Natural killer cell (primary cell): ENCODE measurements at regions not wholly inside any gene's neighbourhood (a gene's known extent, or its start where the extent isn't known, plus 50 kb on each side); places are given as distances from the start of the nearest gene placed in this dataset.
"Not testable (repeated sequence)": the region's sequence is repeated elsewhere in the genome, so short reads cannot be mapped to it uniquely, and the experiment has no call there.

Experiments
- ATAC-seq, 3 donors: fragments of 150-1000 bp in 2 of 3; fragments of 200-7000 bp in 1 of 3; cut with Tn5 transposase; 1 replicate in 1 of 3; 2 replicates in 2 of 3; pipeline ENCODE4 v1.10.0; 2021; ENCODE audit warnings: mild to moderate bottlenecking in 2 of 3, moderate library complexity in 2 of 3
- DNase-seq, 2 donors: peaks; one replicate each; pipeline versions ENCODE4 v3.0.0 to v3.0.0-alpha.2; 2013 to 2021; ENCODE audit warnings: mixed read lengths in 1 of 2
- H3K27ac ChIP-seq: one replicate; pipeline ENCODE4 v1.5.1; 2013; ENCODE audit warnings: mild to moderate bottlenecking, low read length
- H3K27me3 ChIP-seq: one replicate; pipeline ENCODE4 v1.6.1; 2013; ENCODE audit warnings: low read length; ENCODE audit not compliant: control insufficient read depth, insufficient read depth
- H3K36me3 ChIP-seq: one replicate; pipeline ENCODE4 v1.6.1; 2013; ENCODE audit warnings: low read length; ENCODE audit not compliant: control insufficient read depth, insufficient read depth
- H3K4me1 ChIP-seq: one replicate; pipeline ENCODE4 v1.6.1; 2013; ENCODE audit warnings: low read length; ENCODE audit not compliant: control insufficient read depth, insufficient read depth
- H3K4me3 ChIP-seq: one replicate; pipeline ENCODE4 v1.5.1; 2013; ENCODE audit warnings: low read length
- H3K9me3 ChIP-seq: one replicate; pipeline ENCODE4 v1.6.1; 2013; ENCODE audit warnings: low read length; ENCODE audit not compliant: control insufficient read depth, insufficient read depth
- H3K27ac Mint-ChIP-seq, 2 donors: one replicate each; pipeline ENCODE4 v1.8.0; 2022; ENCODE audit warnings: mild to moderate bottlenecking in 2 of 2, mixed read lengths in 2 of 2, moderate library complexity in 1 of 2
- H3K27me3 Mint-ChIP-seq, 2 donors: one replicate each; pipeline ENCODE4 v1.8.0; 2022; ENCODE audit warnings: low read depth in 2 of 2, mixed read lengths in 2 of 2
- H3K36me3 Mint-ChIP-seq: one replicate; pipeline ENCODE4 v1.8.0; 2022; ENCODE audit warnings: mixed read lengths
- H3K4me1 Mint-ChIP-seq, 2 donors: one replicate each; pipeline ENCODE4 v1.8.0; 2022; ENCODE audit warnings: mixed read lengths in 2 of 2
- H3K4me3 Mint-ChIP-seq: one replicate; pipeline ENCODE4 v1.8.0; 2022; ENCODE audit warnings: mild to moderate bottlenecking, moderate library complexity, mixed read lengths
- H3K9me3 Mint-ChIP-seq, 2 donors: one replicate each; pipeline ENCODE4 v1.8.0; 2022; ENCODE audit warnings: mixed read lengths in 2 of 2
- WGBS: methylation state at CpG from one replicate; pipeline ENCODE4 v1.1.7; 2013; ENCODE audit warnings: missing lambda C conversion rate; ENCODE audit not compliant: insufficient coverage; 5-methylcytosine and 5-hydroxymethylcytosine counted together
- intact Hi-C: fragments of 100-400 bp; cut with micrococcal nuclease; formaldehyde crosslinking; loops from one replicate; pipeline ENCODE4 v1.14.2; 2022
- TF ChIP-seq, protein P1 (sequence below): fragments of 200-600 bp; IDR thresholded peaks from one replicate; pipeline ENCODE4 v1.8.0; 2022; ENCODE audit warnings: antibody characterized with exemption

DNA sequence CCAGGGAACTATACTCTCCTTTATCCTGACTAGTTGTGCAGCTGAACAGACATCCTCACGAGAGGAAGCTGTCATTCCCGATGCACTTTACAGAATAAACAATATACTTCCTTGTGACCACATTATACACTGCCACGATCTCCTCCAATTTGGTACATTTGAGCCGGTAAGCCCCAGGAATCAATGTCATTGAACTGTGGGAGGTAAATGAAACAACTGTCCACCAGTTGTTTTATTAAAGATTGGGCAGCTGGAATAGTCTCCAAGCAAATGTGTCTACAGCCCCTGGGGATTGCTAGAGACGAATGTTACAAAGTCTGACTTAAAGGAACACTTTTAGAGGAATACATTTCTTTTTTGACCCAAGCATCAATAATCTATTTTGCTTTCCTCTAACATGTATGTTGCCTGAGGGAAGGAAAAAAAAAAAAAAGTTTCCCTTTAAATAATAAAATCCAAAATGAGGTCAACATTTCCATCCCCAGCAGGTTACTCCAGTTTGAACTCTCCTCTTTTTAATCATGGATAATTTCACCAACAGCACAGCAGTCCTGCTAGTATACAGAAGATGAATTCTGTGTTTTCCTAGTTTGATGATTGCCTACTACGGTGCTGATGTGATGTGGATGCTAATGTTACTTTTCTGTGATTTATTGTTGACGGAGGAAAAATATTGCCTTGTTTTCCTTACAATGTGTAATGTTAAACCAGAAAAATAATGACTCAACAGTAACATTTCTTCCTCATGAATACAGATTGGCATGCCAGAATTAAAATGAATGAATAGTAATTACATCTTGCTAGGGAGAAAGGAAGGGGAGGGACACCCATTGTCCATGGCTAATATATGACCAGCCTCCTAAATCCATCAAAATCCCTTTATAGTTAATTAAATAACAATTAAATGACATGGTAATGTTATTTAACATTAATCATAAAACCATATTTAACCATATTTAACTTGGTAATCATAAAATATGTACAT, 360.9 kb downstream of the NEBL start:
- Histone ChIP-seq H3K4me1 (no peaks in the 10 kb centered on the region), H3K27me3 (no peaks in the 10 kb centered on the region), H3K36me3 (no peaks in the 10 kb centered on the region), H3K27ac (no peak overlapping the region), H3K4me3 (no peak overlapping the region), H3K9me3 (no peaks in the 10 kb centered on the region)
- H3K9me3 Mint-ChIP-seq, result no peaks in the 10 kb centered on the region
- TF ChIP-seq, protein P1, sequence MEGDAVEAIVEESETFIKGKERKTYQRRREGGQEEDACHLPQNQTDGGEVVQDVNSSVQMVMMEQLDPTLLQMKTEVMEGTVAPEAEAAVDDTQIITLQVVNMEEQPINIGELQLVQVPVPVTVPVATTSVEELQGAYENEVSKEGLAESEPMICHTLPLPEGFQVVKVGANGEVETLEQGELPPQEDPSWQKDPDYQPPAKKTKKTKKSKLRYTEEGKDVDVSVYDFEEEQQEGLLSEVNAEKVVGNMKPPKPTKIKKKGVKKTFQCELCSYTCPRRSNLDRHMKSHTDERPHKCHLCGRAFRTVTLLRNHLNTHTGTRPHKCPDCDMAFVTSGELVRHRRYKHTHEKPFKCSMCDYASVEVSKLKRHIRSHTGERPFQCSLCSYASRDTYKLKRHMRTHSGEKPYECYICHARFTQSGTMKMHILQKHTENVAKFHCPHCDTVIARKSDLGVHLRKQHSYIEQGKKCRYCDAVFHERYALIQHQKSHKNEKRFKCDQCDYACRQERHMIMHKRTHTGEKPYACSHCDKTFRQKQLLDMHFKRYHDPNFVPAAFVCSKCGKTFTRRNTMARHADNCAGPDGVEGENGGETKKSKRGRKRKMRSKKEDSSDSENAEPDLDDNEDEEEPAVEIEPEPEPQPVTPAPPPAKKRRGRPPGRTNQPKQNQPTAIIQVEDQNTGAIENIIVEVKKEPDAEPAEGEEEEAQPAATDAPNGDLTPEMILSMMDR, result no peak
- 87% methylated on average over 6 of the region's 7 CpGs for WGBS
- no peak overlapping the region for H3K4me3 Mint-ChIP-seq
- H3K27me3 Mint-ChIP-seq, result peaks cover 0 to 7% of the 10 kb centered on the region in 2 donors
- intact Hi-C loops, result no loop called here
- H3K4me1 Mint-ChIP-seq, result peaks cover 0 to 10% of the 10 kb centered on the region in 2 donors
- peaks cover 9% of the 10 kb centered on the region for H3K36me3 Mint-ChIP-seq
- no peak overlapping the region for H3K27ac Mint-ChIP-seq
- no peak for DNase-seq
- no peak for ATAC-seq

- H3K27me3 Mint-ChIP-seq, intact Hi-C loops, DNase-seq, ATAC-seq, H3K4me1 ChIP-seq, H3K4me3 ChIP-seq, H3K27ac Mint-ChIP-seq, H3K27ac ChIP-seq, H3K9me3 ChIP-seq, H3K36me3 ChIP-seq, H3K27me3 ChIP-seq, H3K9me3 Mint-ChIP-seq, H3K4me3 Mint-ChIP-seq: not testable (repeated sequence)
- peaks cover 0 to 10% of the 10 kb centered on the region in 2 donors for H3K4me1 Mint-ChIP-seq
- 93% methylated on average over 13 of the region's 20 CpGs for WGBS
- H3K36me3 Mint-ChIP-seq, result peaks cover 16% of the 10 kb centered on the region
Observed at GRCh38 chr10:20531241-20531883, 365.7 kb downstream of the NEBL start.

- Histone ChIP-seq H3K27ac (no peak overlapping the region), H3K4me3 (no peak overlapping the region), H3K27me3 (no peaks in the 10 kb centered on the region), H3K4me1 (no peaks in the 10 kb centered on the region), H3K36me3 (no peaks in the 10 kb centered on the region), H3K9me3 (no peaks in the 10 kb centered on the region)
- H3K27me3 Mint-ChIP-seq, result no peaks in the 10 kb centered on the region
- no peaks in the 10 kb centered on the region for H3K36me3 Mint-ChIP-seq
- TF ChIP-seq, protein P1, result no peak
- ATAC-seq, result no peak
- 86% methylated on average over 3 of the region's 5 CpGs for WGBS
- H3K27ac Mint-ChIP-seq, result peak overlapping the region; percentile 37 to 74
- intact Hi-C loops, result no loop called here
- peak overlapping the region; percentile 52 for H3K4me3 Mint-ChIP-seq
- no peaks in the 10 kb centered on the region for H3K9me3 Mint-ChIP-seq
- H3K4me1 Mint-ChIP-seq, result peaks cover 36 to 37% of the 10 kb centered on the region in 2 donors
- no peak for DNase-seq
Observed at GRCh38 chr10:20521186-20521585, 375.9 kb downstream of the NEBL start.

- Histone ChIP-seq H3K9me3 (no peaks in the 10 kb centered on the region), H3K27ac (no peak overlapping the region), H3K36me3 (no peaks in the 10 kb centered on the region), H3K4me3 (no peak overlapping the region), H3K4me1 (peaks cover 6% of the 10 kb centered on the region), H3K27me3 (no peaks in the 10 kb centered on the region)
- Mint-ChIP-seq H3K4me1 (peaks cover 31 to 32% of the 10 kb centered on the region in 2 donors), H3K27me3 (no peaks in the 10 kb centered on the region), H3K4me3 (no peak overlapping the region), H3K27ac (peak overlapping the region; percentile 22 to 66), H3K9me3 (no peaks in the 10 kb centered on the region), H3K36me3 (no peaks in the 10 kb centered on the region)
- intact Hi-C loops, result no loop called here
- 55% methylated on average over 1 of the region's 3 CpGs for WGBS
- TF ChIP-seq, protein P1, result no peak
- DNase-seq (no peak), ATAC-seq (peak; percentile 37 to 89 (median 78))
Observed at GRCh38 chr10:20515654-20516053, 381.5 kb downstream of the NEBL start.
